Activated CD4-positive, alpha-beta T cell treated with anti-CD3 and anti-CD28 coated beads, Interleukin-2, amount 10 ng/mL, durations not matched to agents 24 days and 14 days (primary cell): ENCODE measurements at regions not wholly inside any gene's neighbourhood (a gene's known extent, or its start where the extent isn't known, plus 50 kb on each side); places are given as distances from the start of the nearest gene placed in this dataset.
"Not testable (repeated sequence)": the region's sequence is repeated elsewhere in the genome, so short reads cannot be mapped to it uniquely, and the experiment has no call there.

Source experiments
- DNase-seq: peaks from one replicate; pipeline ENCODE4 v3.0.0; 2022
- H3K27ac Mint-ChIP-seq: one replicate; pipeline ENCODE4 v1.8.0; 2022; ENCODE audit warnings: mild to moderate bottlenecking, mixed read lengths
- H3K27me3 Mint-ChIP-seq: one replicate; pipeline ENCODE4 v1.8.0; 2022; ENCODE audit warnings: mixed read lengths
- H3K36me3 Mint-ChIP-seq: one replicate; pipeline ENCODE4 v1.8.0; 2022; ENCODE audit warnings: low read depth, mild to moderate bottlenecking, mixed read lengths
- H3K4me1 Mint-ChIP-seq: one replicate; pipeline ENCODE4 v1.8.0; 2021; ENCODE audit warnings: mixed read lengths
- H3K4me3 Mint-ChIP-seq: one replicate; pipeline ENCODE4 v1.8.0; 2022; ENCODE audit warnings: mild to moderate bottlenecking, moderate library complexity, mixed read lengths
- H3K9me3 Mint-ChIP-seq: one replicate; pipeline ENCODE4 v1.8.0; 2021; ENCODE audit warnings: mixed read lengths
- intact Hi-C: fragments of 100-400 bp; cut with micrococcal nuclease; formaldehyde crosslinking; loops from one replicate; pipeline ENCODE4 v1.15.1; 2023

- intact Hi-C loops: no loop called here
- no peak overlapping the region for H3K4me3 Mint-ChIP-seq
- no peaks in the 10 kb centered on the region for H3K36me3 Mint-ChIP-seq
- no peak for DNase-seq
- no peaks in the 10 kb centered on the region for H3K4me1 Mint-ChIP-seq
- H3K27ac Mint-ChIP-seq: no peak overlapping the region
- peaks cover 4% of the 10 kb centered on the region for H3K9me3 Mint-ChIP-seq
- no peaks in the 10 kb centered on the region for H3K27me3 Mint-ChIP-seq
These were observed 65.8 kb downstream of the SPIN4 start for GRCh38 chrX:63285375-63285774.

GRCh38 chrX:63284659-63285058 lies 66.5 kb downstream of the SPIN4 start:
- intact Hi-C loops: no loop called here
- Mint-ChIP-seq H3K27ac (no peak overlapping the region), H3K36me3 (no peaks in the 10 kb centered on the region), H3K9me3 (peaks cover 4% of the 10 kb centered on the region), H3K4me1 (no peaks in the 10 kb centered on the region), H3K27me3 (no peaks in the 10 kb centered on the region), H3K4me3 (no peak overlapping the region)
- no peak for DNase-seq

GRCh38 chrX:63283348-63283747 lies 67.8 kb downstream of the SPIN4 start:
- H3K27me3 Mint-ChIP-seq: no peaks in the 10 kb centered on the region
- H3K9me3 Mint-ChIP-seq: peaks cover 4% of the 10 kb centered on the region
- H3K4me3 Mint-ChIP-seq: no peak overlapping the region
- no peaks in the 10 kb centered on the region for H3K4me1 Mint-ChIP-seq
- DNase-seq: no peak
- no peak overlapping the region for H3K27ac Mint-ChIP-seq
- H3K36me3 Mint-ChIP-seq: no peaks in the 10 kb centered on the region
- intact Hi-C loops: no loop called here

- no peak overlapping the region for H3K4me3 Mint-ChIP-seq
- intact Hi-C loops: no loop called here
- no peaks in the 10 kb centered on the region for H3K27me3 Mint-ChIP-seq
These were observed 68.3 kb downstream of the SPIN4 start for GRCh38 chrX:63282828-63283227.

GRCh38 chrX:63282077-63282476 lies 69.1 kb downstream of the SPIN4 start:
- Mint-ChIP-seq H3K27me3 (no peaks in the 10 kb centered on the region), H3K9me3 (peaks cover 4% of the 10 kb centered on the region), H3K27ac (no peak overlapping the region), H3K4me1 (no peaks in the 10 kb centered on the region), H3K36me3 (no peaks in the 10 kb centered on the region), H3K4me3 (no peak overlapping the region)
- DNase-seq: no peak
- intact Hi-C loops: no loop called here

More at GRCh38 chrX:63282828-63283227, 68.3 kb downstream of the SPIN4 start:
- Mint-ChIP-seq H3K36me3 (no peaks in the 10 kb centered on the region), H3K9me3 (peaks cover 4% of the 10 kb centered on the region), H3K27ac (no peak overlapping the region), H3K4me1 (no peaks in the 10 kb centered on the region)
- DNase-seq: no peak

- H3K27ac Mint-ChIP-seq: no peak overlapping the region
- peaks cover 4% of the 10 kb centered on the region for H3K9me3 Mint-ChIP-seq
These were observed 69.7 kb downstream of the SPIN4 start for GRCh38 chrX:63281465-63281864.

GRCh38 chrX:63277394-63277793 lies 73.7 kb downstream of the SPIN4 start:
- H3K36me3 Mint-ChIP-seq, H3K9me3 Mint-ChIP-seq, H3K4me1 Mint-ChIP-seq, DNase-seq, H3K27me3 Mint-ChIP-seq, H3K4me3 Mint-ChIP-seq, intact Hi-C loops, H3K27ac Mint-ChIP-seq: not testable (repeated sequence)

More at GRCh38 chrX:63281465-63281864, 69.7 kb downstream of the SPIN4 start:
- no peaks in the 10 kb centered on the region for H3K36me3 Mint-ChIP-seq
- no peaks in the 10 kb centered on the region for H3K4me1 Mint-ChIP-seq
- intact Hi-C loops: no loop called here
- H3K4me3 Mint-ChIP-seq: no peak overlapping the region
- DNase-seq: no peak
- no peaks in the 10 kb centered on the region for H3K27me3 Mint-ChIP-seq

GRCh38 chrX:63275127-63275526 lies 76.0 kb downstream of the SPIN4 start:
- Mint-ChIP-seq H3K4me3 (no peak overlapping the region), H3K4me1 (no peaks in the 10 kb centered on the region), H3K9me3 (no peaks in the 10 kb centered on the region), H3K36me3 (no peaks in the 10 kb centered on the region), H3K27me3 (no peaks in the 10 kb centered on the region), H3K27ac (no peak overlapping the region)
- intact Hi-C loops: no loop called here
- peak; percentile 62 for DNase-seq

GRCh38 chrX:63270873-63271272 lies 80.3 kb downstream of the SPIN4 start:
- Mint-ChIP-seq H3K4me1 (no peaks in the 10 kb centered on the region), H3K36me3 (no peaks in the 10 kb centered on the region), H3K27me3 (no peaks in the 10 kb centered on the region), H3K4me3 (no peak overlapping the region), H3K27ac (no peak overlapping the region), H3K9me3 (no peaks in the 10 kb centered on the region)
- intact Hi-C loops: no loop called here
- no peak for DNase-seq

GRCh38 chrX:63258144-63258543 lies 93.0 kb downstream of the SPIN4 start:
- no peak overlapping the region for H3K27ac Mint-ChIP-seq
- intact Hi-C loops: no loop called here
- no peaks in the 10 kb centered on the region for H3K36me3 Mint-ChIP-seq
- H3K9me3 Mint-ChIP-seq: no peaks in the 10 kb centered on the region
- no peak for DNase-seq
- H3K4me3 Mint-ChIP-seq: no peak overlapping the region
- no peaks in the 10 kb centered on the region for H3K27me3 Mint-ChIP-seq
- H3K4me1 Mint-ChIP-seq: no peaks in the 10 kb centered on the region

- Mint-ChIP-seq H3K4me1 (no peaks in the 10 kb centered on the region), H3K36me3 (no peaks in the 10 kb centered on the region), H3K9me3 (no peaks in the 10 kb centered on the region), H3K27me3 (no peaks in the 10 kb centered on the region), H3K27ac (no peak overlapping the region), H3K4me3 (no peak overlapping the region)
- DNase-seq: peak; percentile 82
- intact Hi-C loops: no loop called here
These were observed 100.8 kb downstream of the SPIN4 start for GRCh38 chrX:63250253-63250868.

GRCh38 chrX:63242689-63243088 lies 108.4 kb downstream of the SPIN4 start:
- DNase-seq, H3K9me3 Mint-ChIP-seq, intact Hi-C loops, H3K4me1 Mint-ChIP-seq, H3K4me3 Mint-ChIP-seq, H3K27ac Mint-ChIP-seq, H3K27me3 Mint-ChIP-seq, H3K36me3 Mint-ChIP-seq: not testable (repeated sequence)

GRCh38 chrX:63235963-63236362 lies 115.2 kb downstream of the SPIN4 start:
- intact Hi-C loops, H3K27ac Mint-ChIP-seq, H3K4me1 Mint-ChIP-seq, H3K9me3 Mint-ChIP-seq, H3K4me3 Mint-ChIP-seq, H3K27me3 Mint-ChIP-seq, DNase-seq, H3K36me3 Mint-ChIP-seq: not testable (repeated sequence)

GRCh38 chrX:63233013-63233412 lies 118.1 kb downstream of the SPIN4 start:
- intact Hi-C loops, H3K27me3 Mint-ChIP-seq, H3K27ac Mint-ChIP-seq, DNase-seq, H3K4me3 Mint-ChIP-seq, H3K4me1 Mint-ChIP-seq, H3K9me3 Mint-ChIP-seq, H3K36me3 Mint-ChIP-seq: not testable (repeated sequence)

- DNase-seq, H3K4me1 Mint-ChIP-seq, H3K27me3 Mint-ChIP-seq, H3K9me3 Mint-ChIP-seq, H3K36me3 Mint-ChIP-seq, intact Hi-C loops, H3K4me3 Mint-ChIP-seq, H3K27ac Mint-ChIP-seq: not testable (repeated sequence)
These were observed 132.9 kb downstream of the SPIN4 start for GRCh38 chrX:63218202-63218601.
